ENCODE measurements at regions not wholly inside any gene's neighbourhood (a gene's known extent, or its start where the extent isn't known, plus 50 kb on each side); places are given as distances from the start of the nearest gene placed in this dataset.

DNA sequence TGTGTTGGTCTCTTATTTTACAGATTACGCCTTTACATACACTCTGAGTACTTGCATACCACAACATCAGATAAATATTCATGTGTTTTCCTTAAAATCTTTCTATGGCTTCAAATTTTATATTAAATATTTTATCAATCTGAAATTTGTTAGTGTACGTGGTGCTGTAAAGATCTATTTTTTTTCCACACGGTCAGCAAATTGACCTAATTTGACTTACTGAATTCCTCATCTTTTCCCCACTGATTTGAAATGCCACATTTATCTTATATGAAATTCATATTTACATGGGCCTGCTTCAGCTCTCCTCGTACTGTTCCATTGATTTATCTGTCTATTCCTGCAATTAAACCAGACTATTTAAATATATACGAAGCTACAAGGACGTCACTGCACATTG, 433.8 kb upstream of the ZNF507 start:
- FAIRE-seq, result no peak
- TF ChIP-seq TAF1 (IDR thresholded peaks at IDR 0.05; ENCODE audit: borderline replicate concordance, low read depth, low read length) (no peak), POLR2AphosphoS5 (IDR thresholded peaks at IDR 0.05; ENCODE audit: low read depth, low read length) (no peak), POLR2A (IDR thresholded peaks at IDR 0.05; ENCODE audit: low read depth, low read length) (no peak)
- no peak for DNase-seq (ENCODE audit: insufficient read length)

DNA sequence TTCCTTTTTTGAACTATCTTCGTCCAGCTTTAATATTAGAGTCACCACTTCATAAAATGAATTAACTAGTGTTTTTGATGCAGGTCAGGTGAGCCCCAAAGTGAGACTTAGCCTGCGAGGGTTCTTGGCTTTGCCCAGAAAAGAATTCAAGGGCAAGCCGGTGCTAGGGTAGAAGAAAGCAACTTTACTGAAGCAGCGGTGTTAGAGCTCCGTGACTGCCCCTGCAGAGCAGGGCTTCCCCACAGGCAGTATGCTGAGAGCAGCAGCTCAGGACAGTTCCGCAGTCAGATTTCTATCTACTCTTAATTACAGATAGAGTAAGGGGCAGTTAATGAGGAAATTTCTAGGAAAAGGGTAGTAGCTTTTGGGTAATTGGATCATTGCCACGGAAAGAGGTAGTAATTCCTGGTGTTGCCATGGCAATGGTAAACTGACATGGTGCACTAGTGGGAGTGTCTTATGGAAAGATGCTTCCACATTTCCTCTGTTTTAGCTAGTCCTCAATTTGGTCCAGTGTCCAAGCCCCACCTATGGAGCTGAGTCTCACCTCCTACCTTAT, 432.2 kb upstream of the ZNF507 start:
- DNase-seq (ENCODE audit: insufficient read length), result no peak
- FAIRE-seq, result no peak

DNA sequence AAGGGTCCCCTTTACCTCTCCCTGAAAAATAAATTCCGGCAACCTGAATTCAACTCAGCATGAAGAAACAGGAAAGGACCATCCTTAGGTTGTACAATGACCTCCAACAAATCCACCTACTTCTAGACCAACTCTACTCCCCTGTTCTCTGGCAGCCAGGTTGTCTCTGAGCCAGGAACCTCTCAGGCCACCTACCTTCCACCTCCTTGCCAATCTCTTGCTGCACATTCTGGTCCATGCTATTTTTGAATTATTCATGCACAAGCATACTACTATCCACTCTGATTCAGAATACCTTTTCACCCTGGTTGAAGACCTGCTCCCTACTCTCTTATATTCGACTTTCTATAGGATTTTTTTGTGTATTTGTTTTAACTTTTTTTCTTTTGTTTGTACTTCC, 415.0 kb upstream of the ZNF507 start:
- DNase-seq (ENCODE audit: insufficient read length), result no peak
- TF ChIP-seq POLR2AphosphoS5 (IDR thresholded peaks at IDR 0.05; ENCODE audit: low read depth, low read length) (no peak), POLR2A (IDR thresholded peaks at IDR 0.05; ENCODE audit: low read depth, low read length) (no peak), TAF1 (IDR thresholded peaks at IDR 0.05; ENCODE audit: borderline replicate concordance, low read depth, low read length) (no peak)
- no peak for FAIRE-seq

More for the DNA sequence above, 432.2 kb upstream of the ZNF507 start:
- no peak for TF ChIP-seq POLR2AphosphoS5 (IDR thresholded peaks at IDR 0.05; ENCODE audit: low read depth, low read length)
- TF ChIP-seq POLR2A (IDR thresholded peaks at IDR 0.05; ENCODE audit: low read depth, low read length), result no peak
- no peak for TF ChIP-seq TAF1 (IDR thresholded peaks at IDR 0.05; ENCODE audit: borderline replicate concordance, low read depth, low read length)

DNA sequence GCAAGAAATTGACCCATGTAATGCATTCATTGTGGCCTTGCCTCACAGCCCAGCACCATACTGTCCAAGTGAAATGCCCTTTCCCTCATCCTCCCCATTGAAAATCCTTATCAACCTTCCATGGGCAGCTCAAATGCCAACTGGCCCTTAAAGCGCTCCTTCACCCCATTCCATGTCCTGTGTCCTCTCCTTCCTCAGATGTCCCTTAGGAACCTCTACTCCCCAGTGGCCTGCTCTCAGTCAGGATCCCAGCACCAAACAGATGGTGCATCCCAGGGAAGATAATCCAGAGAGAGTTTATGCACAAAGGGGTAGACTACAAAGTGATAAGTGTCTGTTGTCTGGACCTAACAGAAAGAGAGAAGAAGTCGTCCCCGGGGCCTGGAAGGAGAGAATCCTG, 407.4 kb upstream of the ZNF507 start:
- TF ChIP-seq TAF1 (IDR thresholded peaks at IDR 0.05; ENCODE audit: borderline replicate concordance, low read depth, low read length) (no peak), POLR2A (IDR thresholded peaks at IDR 0.05; ENCODE audit: low read depth, low read length) (no peak), POLR2AphosphoS5 (IDR thresholded peaks at IDR 0.05; ENCODE audit: low read depth, low read length) (no peak)
- FAIRE-seq, result no peak
- no peak for DNase-seq (ENCODE audit: insufficient read length)

DNA sequence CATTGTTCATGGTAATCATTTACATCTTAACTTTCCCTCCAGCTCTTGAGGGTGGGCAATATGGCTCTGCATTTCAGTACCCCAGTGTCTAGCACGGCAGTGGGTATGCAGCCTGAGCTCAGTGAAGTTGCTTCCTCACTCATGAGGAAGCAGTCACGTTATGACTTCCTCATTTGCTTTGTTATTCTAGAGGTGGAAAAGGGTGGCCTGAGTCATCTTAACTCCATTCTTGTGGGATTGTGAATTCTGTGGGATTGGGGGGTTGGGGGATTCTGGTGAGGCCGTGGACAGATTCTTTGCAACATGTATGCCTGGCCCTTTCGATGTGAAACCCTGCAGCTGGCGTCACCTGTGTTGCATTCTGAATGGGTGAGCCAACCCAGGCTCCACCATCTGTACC, 406.7 kb upstream of the ZNF507 start:
- TF ChIP-seq POLR2AphosphoS5 (IDR thresholded peaks at IDR 0.05; ENCODE audit: low read depth, low read length), result no peak
- no peak for TF ChIP-seq POLR2A (IDR thresholded peaks at IDR 0.05; ENCODE audit: low read depth, low read length)
- no peak for TF ChIP-seq TAF1 (IDR thresholded peaks at IDR 0.05; ENCODE audit: borderline replicate concordance, low read depth, low read length)
- FAIRE-seq (no peak), DNase-seq (ENCODE audit: insufficient read length) (no peak)

DNA sequence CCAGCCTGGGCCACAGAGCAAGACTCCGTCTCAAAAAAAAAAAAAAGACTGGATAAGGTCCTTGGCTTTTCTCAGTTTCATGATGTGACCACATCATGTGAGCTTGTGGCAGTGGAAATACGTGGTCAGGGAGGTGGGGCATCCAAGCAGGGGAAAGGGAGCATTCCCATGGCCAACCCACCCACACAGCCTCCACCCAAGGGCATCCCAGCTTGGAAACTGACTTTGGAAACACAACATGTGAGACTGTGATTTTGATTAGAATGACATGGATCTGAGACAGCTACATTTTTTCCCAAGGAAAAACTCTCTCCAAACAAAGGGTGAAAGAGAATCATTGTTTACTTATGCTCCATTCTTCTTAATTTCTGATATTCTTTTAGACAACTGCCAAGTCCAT, 405.0 kb upstream of the ZNF507 start:
- no peak for TF ChIP-seq TAF1 (IDR thresholded peaks at IDR 0.05; ENCODE audit: borderline replicate concordance, low read depth, low read length)
- TF ChIP-seq POLR2AphosphoS5 (IDR thresholded peaks at IDR 0.05; ENCODE audit: low read depth, low read length), result no peak
- TF ChIP-seq POLR2A (IDR thresholded peaks at IDR 0.05; ENCODE audit: low read depth, low read length), result no peak
- no peak for DNase-seq (ENCODE audit: insufficient read length)
- no peak for FAIRE-seq

DNA sequence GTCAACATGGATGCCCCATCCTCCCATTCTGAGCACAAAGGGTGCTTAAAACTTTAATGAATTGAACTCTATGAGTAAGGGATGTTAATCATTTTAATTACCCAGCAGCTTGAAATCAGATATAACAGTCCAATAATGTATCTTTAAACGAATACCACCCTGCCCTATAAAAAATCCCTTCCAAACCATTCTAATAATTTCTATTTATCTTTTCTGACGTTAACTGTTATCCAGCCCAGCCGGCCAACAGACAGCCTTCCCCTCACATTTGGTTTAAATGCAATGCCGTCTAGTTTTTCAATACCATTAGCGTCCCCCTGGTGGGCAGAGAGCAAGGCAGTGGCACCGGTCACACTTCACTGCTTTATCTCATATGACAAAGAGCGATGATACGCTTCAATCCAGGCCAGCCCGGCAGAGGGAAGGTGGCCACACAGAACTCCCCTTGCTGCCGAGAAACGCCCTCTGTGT, 402.2 kb upstream of the ZNF507 start:
- FAIRE-seq, result no peak

DNA sequence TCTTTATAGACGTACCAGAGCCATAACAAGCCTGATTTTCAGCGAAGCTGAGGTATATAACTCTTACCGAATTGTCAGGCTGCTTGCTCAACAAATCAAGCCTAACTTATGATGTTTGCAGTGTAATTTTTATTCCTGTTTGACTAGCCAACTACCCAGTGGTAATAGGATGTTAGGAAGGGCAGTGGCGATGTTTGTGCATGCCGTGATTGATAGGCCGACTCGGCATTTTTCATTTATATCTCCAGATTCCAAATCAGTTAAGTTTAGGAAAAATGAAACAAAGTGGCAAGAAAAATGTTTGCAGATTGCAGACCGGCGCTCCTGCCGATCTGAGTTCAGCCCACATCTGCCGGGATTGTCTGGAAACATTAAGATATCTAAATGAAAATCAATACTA, 401.6 kb upstream of the ZNF507 start:
- no peak for FAIRE-seq
- no peak for DNase-seq (ENCODE audit: insufficient read length)

More for the DNA sequence above, 402.2 kb upstream of the ZNF507 start:
- TF ChIP-seq TAF1 (IDR thresholded peaks at IDR 0.05; ENCODE audit: borderline replicate concordance, low read depth, low read length) (no peak), POLR2A (IDR thresholded peaks at IDR 0.05; ENCODE audit: low read depth, low read length) (no peak), POLR2AphosphoS5 (IDR thresholded peaks at IDR 0.05; ENCODE audit: low read depth, low read length) (no peak)
- DNase-seq (ENCODE audit: insufficient read length), result no peak

DNA sequence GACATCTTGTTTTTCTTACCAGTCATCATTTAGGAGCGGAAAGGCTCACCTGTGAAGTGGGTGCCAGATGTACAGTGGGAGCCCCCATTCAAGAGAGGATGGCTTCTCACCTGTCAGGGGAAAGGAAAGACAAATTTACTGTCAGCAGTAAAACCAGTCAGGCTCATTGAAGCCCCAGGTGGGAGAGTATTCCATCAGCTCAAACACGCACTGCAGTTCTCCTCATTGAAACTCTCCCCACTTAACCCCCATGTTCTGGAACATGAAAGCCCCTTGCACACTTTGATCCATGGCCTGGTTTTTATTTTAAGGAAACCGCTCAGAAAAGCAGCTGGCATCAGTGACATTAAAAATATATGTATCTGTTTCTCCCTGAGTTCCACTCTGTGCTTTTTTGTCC, 401.1 kb upstream of the ZNF507 start:
- DNase-seq (ENCODE audit: insufficient read length) (no peak), FAIRE-seq (no peak)
- TF ChIP-seq TAF1 (IDR thresholded peaks at IDR 0.05; ENCODE audit: borderline replicate concordance, low read depth, low read length), result no peak
- TF ChIP-seq POLR2AphosphoS5 (IDR thresholded peaks at IDR 0.05; ENCODE audit: low read depth, low read length), result no peak
- no peak for TF ChIP-seq POLR2A (IDR thresholded peaks at IDR 0.05; ENCODE audit: low read depth, low read length)

More for the DNA sequence above, 401.6 kb upstream of the ZNF507 start:
- TF ChIP-seq POLR2AphosphoS5 (IDR thresholded peaks at IDR 0.05; ENCODE audit: low read depth, low read length) (no peak), POLR2A (IDR thresholded peaks at IDR 0.05; ENCODE audit: low read depth, low read length) (no peak), TAF1 (IDR thresholded peaks at IDR 0.05; ENCODE audit: borderline replicate concordance, low read depth, low read length) (no peak)

DNA sequence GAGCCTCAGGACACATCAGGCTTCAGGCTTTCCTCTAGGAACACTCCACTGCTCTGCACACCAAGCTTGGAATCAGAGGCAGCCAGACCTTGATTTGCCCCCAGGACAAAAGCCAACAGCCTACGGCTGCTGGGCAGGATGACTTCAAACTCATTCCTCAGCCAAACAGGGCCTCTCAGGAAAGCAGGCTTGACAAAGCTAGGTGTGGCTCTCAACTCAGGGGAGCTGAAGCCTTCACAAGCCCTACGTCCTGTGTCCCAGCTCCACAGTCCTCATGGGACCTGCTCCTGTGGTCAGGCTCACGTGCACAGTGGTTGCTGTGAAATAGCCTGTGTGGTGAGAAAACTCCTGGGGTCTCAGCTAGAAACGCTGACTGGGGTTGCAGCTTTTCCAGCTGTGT, 398.9 kb upstream of the ZNF507 start:
- DNase-seq (ENCODE audit: insufficient read length) (no peak), FAIRE-seq (no peak)
- no peak for TF ChIP-seq TAF1 (IDR thresholded peaks at IDR 0.05; ENCODE audit: borderline replicate concordance, low read depth, low read length)
- TF ChIP-seq POLR2AphosphoS5 (IDR thresholded peaks at IDR 0.05; ENCODE audit: low read depth, low read length), result no peak
- TF ChIP-seq POLR2A (IDR thresholded peaks at IDR 0.05; ENCODE audit: low read depth, low read length), result no peak

DNA sequence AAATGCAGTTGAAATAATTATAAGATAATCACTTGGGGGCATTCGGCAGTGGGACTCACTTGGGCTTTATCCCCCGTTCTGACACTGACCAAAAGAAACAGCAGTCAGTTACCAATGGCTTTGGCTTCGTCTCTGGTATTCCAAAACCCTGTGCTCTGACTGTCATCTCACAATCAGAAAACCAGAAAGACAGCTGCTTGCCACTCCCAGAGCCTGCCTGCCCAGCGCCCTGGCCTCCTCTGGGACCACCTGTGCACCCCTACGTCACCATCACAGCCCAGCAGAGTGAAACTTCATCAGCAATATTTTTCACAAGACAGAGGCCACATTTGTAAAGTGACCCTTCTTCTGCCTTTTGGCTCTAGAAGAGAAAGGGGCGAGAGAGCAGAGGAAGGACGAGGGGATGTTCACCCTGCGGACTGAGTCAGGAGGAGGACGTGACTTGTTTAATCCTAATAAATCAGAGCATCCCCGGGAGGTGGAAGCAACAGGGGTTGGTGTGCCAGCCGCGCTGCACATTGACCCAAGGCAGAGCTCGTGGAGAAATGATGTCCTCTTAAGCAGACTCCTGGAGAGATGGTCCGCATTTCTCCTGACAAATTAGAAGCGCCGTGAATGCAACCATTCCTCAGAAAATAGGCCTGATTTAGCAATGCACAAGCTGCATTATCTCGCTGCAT, 397.8 kb upstream of the ZNF507 start:
- FAIRE-seq, result no peak
- TF ChIP-seq POLR2AphosphoS5 (IDR thresholded peaks at IDR 0.05; ENCODE audit: low read depth, low read length), result no peak
- no peak for TF ChIP-seq TAF1 (IDR thresholded peaks at IDR 0.05; ENCODE audit: borderline replicate concordance, low read depth, low read length)
- no peak for TF ChIP-seq POLR2A (IDR thresholded peaks at IDR 0.05; ENCODE audit: low read depth, low read length)
- no peak for DNase-seq (ENCODE audit: insufficient read length)

DNA sequence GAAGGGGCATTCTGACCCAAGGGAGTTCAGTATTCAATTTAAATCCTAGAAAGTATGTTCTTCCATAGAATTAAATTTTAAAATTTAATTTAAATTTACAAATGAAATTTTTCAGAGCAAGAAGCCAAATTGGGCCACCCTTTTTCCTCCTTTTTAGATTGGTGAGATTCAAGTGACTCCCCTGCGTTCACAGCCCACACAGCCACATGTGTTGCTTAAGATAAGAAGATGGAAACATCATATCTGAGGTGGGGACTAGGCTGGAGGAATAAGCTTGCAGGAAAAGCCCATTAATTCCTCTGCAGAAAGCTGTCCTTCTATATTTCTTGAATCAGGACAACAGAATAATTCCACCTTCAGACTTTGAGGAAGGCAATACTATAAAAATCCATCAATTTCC, 392.7 kb upstream of the ZNF507 start:
- DNase-seq (ENCODE audit: insufficient read length), result no peak
- no peak for FAIRE-seq
- TF ChIP-seq TAF1 (IDR thresholded peaks at IDR 0.05; ENCODE audit: borderline replicate concordance, low read depth, low read length) (no peak), POLR2A (IDR thresholded peaks at IDR 0.05; ENCODE audit: low read depth, low read length) (no peak), POLR2AphosphoS5 (IDR thresholded peaks at IDR 0.05; ENCODE audit: low read depth, low read length) (no peak)

All from GM12892 (cell line).